ENCODE measurements at regions not wholly inside any gene's neighbourhood (a gene's known extent, or its start where the extent isn't known, plus 50 kb on each side); places are given as distances from the start of the nearest gene placed in this dataset.

DNA sequence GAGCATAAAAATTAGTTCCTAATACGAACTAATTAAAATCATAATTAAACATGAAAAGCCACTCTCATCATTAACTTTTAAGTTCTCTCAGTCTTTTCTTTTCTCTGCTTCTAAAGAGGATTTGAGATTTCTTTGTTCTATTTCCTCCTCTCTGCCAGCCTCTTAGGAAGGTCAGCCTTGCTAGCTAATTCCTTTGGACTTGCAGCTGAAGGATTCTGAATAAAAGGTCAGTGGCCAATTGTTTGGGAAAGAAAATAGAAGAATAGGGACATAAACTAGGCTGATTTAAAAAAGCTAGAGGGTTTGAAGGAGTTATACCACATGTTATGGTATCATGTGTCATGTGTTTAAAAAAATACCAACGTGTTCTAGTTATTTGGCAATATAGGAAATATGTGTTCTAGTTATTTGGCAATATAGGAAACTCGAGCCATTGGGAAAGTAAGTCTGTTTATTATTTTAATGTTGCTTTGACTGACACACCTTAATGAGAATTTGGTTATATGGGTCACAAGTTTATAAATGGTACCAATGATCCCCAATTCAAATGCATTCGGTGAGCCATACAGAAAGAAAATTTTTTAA, 1668.7 kb upstream of the PCDH7 start:
- H3K27ac ChIP-seq: no peak overlapping the region
- H3K27me3 ChIP-seq (ENCODE audit: insufficient read depth, low read depth): no peaks in the 10 kb centered on the region
- no peaks in the 10 kb centered on the region for H3K79me2 ChIP-seq (ENCODE audit: low read depth)
- H3K4me3 ChIP-seq: no peak overlapping the region
- POLR2A ChIA-PET (ENCODE audit: unreplicated experiment): no interaction called here
- CTCF ChIA-PET: no interaction called here
- no TSS peak for BruUV-seq (replicated peaks)
- TF ChIP-seq EZH2 (IDR thresholded peaks at IDR 0.05; ENCODE audit: low read depth): no peak
- TF ChIP-seq, protein P1, sequence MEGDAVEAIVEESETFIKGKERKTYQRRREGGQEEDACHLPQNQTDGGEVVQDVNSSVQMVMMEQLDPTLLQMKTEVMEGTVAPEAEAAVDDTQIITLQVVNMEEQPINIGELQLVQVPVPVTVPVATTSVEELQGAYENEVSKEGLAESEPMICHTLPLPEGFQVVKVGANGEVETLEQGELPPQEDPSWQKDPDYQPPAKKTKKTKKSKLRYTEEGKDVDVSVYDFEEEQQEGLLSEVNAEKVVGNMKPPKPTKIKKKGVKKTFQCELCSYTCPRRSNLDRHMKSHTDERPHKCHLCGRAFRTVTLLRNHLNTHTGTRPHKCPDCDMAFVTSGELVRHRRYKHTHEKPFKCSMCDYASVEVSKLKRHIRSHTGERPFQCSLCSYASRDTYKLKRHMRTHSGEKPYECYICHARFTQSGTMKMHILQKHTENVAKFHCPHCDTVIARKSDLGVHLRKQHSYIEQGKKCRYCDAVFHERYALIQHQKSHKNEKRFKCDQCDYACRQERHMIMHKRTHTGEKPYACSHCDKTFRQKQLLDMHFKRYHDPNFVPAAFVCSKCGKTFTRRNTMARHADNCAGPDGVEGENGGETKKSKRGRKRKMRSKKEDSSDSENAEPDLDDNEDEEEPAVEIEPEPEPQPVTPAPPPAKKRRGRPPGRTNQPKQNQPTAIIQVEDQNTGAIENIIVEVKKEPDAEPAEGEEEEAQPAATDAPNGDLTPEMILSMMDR (conservative IDR thresholded peaks at IDR 0.05): no peak
- H3K9me3 ChIP-seq (ENCODE audit: insufficient read depth, low read depth): no peaks in the 10 kb centered on the region
- H4K20me1 ChIP-seq (ENCODE audit: insufficient read depth): no peaks in the 10 kb centered on the region
- intact Hi-C loops (cut with micrococcal nuclease; ENCODE audit: unreplicated experiment): no loop called here
- H3K36me3 ChIP-seq (ENCODE audit: low read depth): no peaks in the 10 kb centered on the region
- no peak overlapping the region for H3K4me2 ChIP-seq
- H3K4me1 ChIP-seq (replicated peaks; ENCODE audit: insufficient read depth): no peaks in the 10 kb centered on the region
- H3K9me2 ChIP-seq (ENCODE audit: insufficient read depth): no peaks in the 10 kb centered on the region
- H2AFZ ChIP-seq: no peak overlapping the region
- DNase-seq: no peak
- no peaks in the 10 kb centered on the region for H3F3A ChIP-seq (ENCODE audit: insufficient read depth, low read depth)

DNA sequence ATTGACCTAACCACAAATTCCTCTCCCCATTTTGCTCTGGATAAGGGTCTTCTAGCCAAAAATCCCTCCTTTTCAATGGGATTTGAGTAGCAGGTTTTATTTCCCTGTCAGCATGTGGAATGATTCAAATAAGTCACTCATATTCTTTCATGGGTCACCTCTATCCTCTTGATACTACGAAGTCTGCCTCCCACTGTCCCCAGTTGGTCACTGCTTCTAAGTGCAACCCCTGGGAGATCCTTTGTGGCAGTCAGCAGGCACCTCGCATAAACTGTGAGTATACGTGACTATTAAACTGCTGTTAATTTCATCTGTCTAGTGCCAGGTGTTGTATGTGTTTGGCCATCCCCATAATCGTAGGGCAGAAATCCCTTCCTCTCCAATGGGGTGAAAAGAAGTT, 1667.9 kb upstream of the PCDH7 start:
- no peaks in the 10 kb centered on the region for H3K9me2 ChIP-seq (ENCODE audit: insufficient read depth)
- H3K9me3 ChIP-seq (ENCODE audit: insufficient read depth, low read depth): no peaks in the 10 kb centered on the region
- no peak overlapping the region for H3K4me3 ChIP-seq
- H3K27ac ChIP-seq: no peak overlapping the region
- POLR2A ChIA-PET (ENCODE audit: unreplicated experiment): no interaction called here
- TF ChIP-seq EZH2 (IDR thresholded peaks at IDR 0.05; ENCODE audit: low read depth): no peak
- H3K4me1 ChIP-seq (replicated peaks; ENCODE audit: insufficient read depth): no peaks in the 10 kb centered on the region
- BruUV-seq (replicated peaks): no TSS peak
- CTCF ChIA-PET: no interaction called here
- H3K79me2 ChIP-seq (ENCODE audit: low read depth): no peaks in the 10 kb centered on the region
- no peak overlapping the region for H3K4me2 ChIP-seq
- no peak overlapping the region for H2AFZ ChIP-seq
- no peaks in the 10 kb centered on the region for H3K36me3 ChIP-seq (ENCODE audit: low read depth)
- H4K20me1 ChIP-seq (ENCODE audit: insufficient read depth): no peaks in the 10 kb centered on the region
- DNase-seq: no peak
- intact Hi-C loops (cut with micrococcal nuclease; ENCODE audit: unreplicated experiment): no loop called here
- H3K27me3 ChIP-seq (ENCODE audit: insufficient read depth, low read depth): no peaks in the 10 kb centered on the region
- no peaks in the 10 kb centered on the region for H3F3A ChIP-seq (ENCODE audit: insufficient read depth, low read depth)

DNA sequence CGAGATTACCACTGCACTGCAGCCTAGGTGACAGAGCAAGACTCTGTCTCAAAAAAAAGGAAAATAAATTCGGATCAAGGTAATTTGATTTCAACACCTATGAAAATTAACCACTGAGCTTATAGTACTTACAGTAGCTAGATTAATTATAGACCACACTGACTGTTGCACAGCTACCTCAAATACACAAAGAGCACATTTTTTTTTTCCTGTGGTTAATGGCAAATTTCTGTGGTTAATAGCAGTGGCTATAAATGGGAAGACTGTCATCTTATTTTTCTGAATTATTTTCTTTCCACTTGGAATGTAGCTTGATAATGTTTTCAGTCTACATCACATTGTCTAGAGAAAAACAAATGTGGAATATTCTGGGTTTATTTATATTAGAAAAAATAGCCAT, 1661.6 kb upstream of the PCDH7 start:
- Histone ChIP-seq H3K4me1 (replicated peaks; ENCODE audit: insufficient read depth) (no peaks in the 10 kb centered on the region), H4K20me1 (ENCODE audit: insufficient read depth) (no peaks in the 10 kb centered on the region), H3K4me2 (no peak overlapping the region), H2AFZ (no peak overlapping the region), H3K9me3 (ENCODE audit: insufficient read depth, low read depth) (no peaks in the 10 kb centered on the region), H3F3A (ENCODE audit: insufficient read depth, low read depth) (no peaks in the 10 kb centered on the region), H3K36me3 (ENCODE audit: low read depth) (no peaks in the 10 kb centered on the region), H3K27ac (no peak overlapping the region), H3K4me3 (no peak overlapping the region), H3K79me2 (ENCODE audit: low read depth) (no peaks in the 10 kb centered on the region), H3K9me2 (ENCODE audit: insufficient read depth) (no peaks in the 10 kb centered on the region), H3K27me3 (ENCODE audit: insufficient read depth, low read depth) (no peaks in the 10 kb centered on the region)
- intact Hi-C loops (cut with micrococcal nuclease; ENCODE audit: unreplicated experiment): no loop called here
- CTCF ChIA-PET: no interaction called here
- POLR2A ChIA-PET (ENCODE audit: unreplicated experiment): no interaction called here
- no peak for DNase-seq
- BruUV-seq (replicated peaks): no TSS peak
- TF ChIP-seq EZH2 (IDR thresholded peaks at IDR 0.05; ENCODE audit: low read depth): no peak
- TF ChIP-seq, protein P1 (conservative IDR thresholded peaks at IDR 0.05): no peak

DNA sequence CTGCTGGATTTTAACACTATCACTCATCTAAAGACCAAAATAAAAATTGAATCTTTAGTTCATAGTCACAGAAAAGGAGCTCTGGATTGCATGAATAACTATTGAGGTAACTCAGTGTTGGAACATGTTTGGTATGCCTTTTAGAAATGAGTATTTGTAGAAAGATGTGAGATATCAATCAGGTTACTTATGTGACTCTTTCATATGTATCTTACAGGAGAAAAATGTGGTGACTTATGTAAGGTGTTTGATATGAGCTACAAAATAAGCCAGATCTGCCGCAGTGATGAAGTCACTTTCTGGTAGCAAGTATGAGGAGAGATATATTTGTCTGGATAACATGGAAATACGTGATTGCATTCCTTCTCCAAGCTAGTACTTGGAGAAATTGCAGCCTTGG, 1653.3 kb upstream of the PCDH7 start:
- POLR2A ChIA-PET (ENCODE audit: unreplicated experiment): no interaction called here
- Histone ChIP-seq H3K9me2 (ENCODE audit: insufficient read depth) (no peaks in the 10 kb centered on the region), H4K20me1 (ENCODE audit: insufficient read depth) (no peaks in the 10 kb centered on the region), H3K4me2 (no peak overlapping the region), H3K36me3 (ENCODE audit: low read depth) (no peaks in the 10 kb centered on the region), H3K27me3 (ENCODE audit: insufficient read depth, low read depth) (no peaks in the 10 kb centered on the region), H2AFZ (no peak overlapping the region), H3K79me2 (ENCODE audit: low read depth) (no peaks in the 10 kb centered on the region), H3K27ac (no peak overlapping the region), H3K9me3 (ENCODE audit: insufficient read depth, low read depth) (no peaks in the 10 kb centered on the region), H3K4me1 (replicated peaks; ENCODE audit: insufficient read depth) (no peaks in the 10 kb centered on the region), H3F3A (ENCODE audit: insufficient read depth, low read depth) (no peaks in the 10 kb centered on the region), H3K4me3 (no peak overlapping the region)
- DNase-seq: no peak
- intact Hi-C loops (cut with micrococcal nuclease; ENCODE audit: unreplicated experiment): no loop called here
- TF ChIP-seq, protein P1 (conservative IDR thresholded peaks at IDR 0.05): no peak
- TF ChIP-seq EZH2 (IDR thresholded peaks at IDR 0.05; ENCODE audit: low read depth): no peak
- no TSS peak for BruUV-seq (replicated peaks)
- CTCF ChIA-PET: no interaction called here
